ENCODE measurements at regions not wholly inside any gene's neighbourhood (a gene's known extent, or its start where the extent isn't known, plus 50 kb on each side); places are given as distances from the start of the nearest gene placed in this dataset.

- Mint-ChIP-seq H3K27me3 (ENCODE audit: low read depth) (no peaks in the 10 kb centered on the region), H3K27ac (ENCODE audit: unreplicated experiment) (no peak overlapping the region), H3K9me3 (no peaks in the 10 kb centered on the region), H3K4me3 (no peak overlapping the region), H3K36me3 (ENCODE audit: low read depth) (no peaks in the 10 kb centered on the region), H3K4me1 (peaks cover 27% of the 10 kb centered on the region)
- no peak for TF ChIP-seq CTCF (conservative IDR thresholded peaks at IDR 0.05)
- DNase-seq (ENCODE audit: low read depth, low spot score): no peak
Measured at GRCh38 chr6:97816526-97816925, 533.5 kb upstream of the MMS22L start.

- no peaks in the 10 kb centered on the region for H3K36me3 Mint-ChIP-seq (ENCODE audit: low read depth)
- no peaks in the 10 kb centered on the region for H3K27me3 Mint-ChIP-seq (ENCODE audit: low read depth)
- no peak overlapping the region for H3K4me3 Mint-ChIP-seq
- H3K27ac Mint-ChIP-seq (ENCODE audit: unreplicated experiment): peak overlapping the region; percentile 88
- no peaks in the 10 kb centered on the region for H3K9me3 Mint-ChIP-seq
- TF ChIP-seq CTCF (conservative IDR thresholded peaks at IDR 0.05): no peak
- peaks cover 20% of the 10 kb centered on the region for H3K4me1 Mint-ChIP-seq
- no peak for DNase-seq (ENCODE audit: low read depth, low spot score)
Measured at GRCh38 chr6:97819710-97820109, 536.7 kb upstream of the MMS22L start.

GRCh38 chr6:97820400-97820799 is 537.4 kb upstream of the MMS22L start:
- Mint-ChIP-seq H3K4me3 (no peak overlapping the region), H3K27me3 (ENCODE audit: low read depth) (no peaks in the 10 kb centered on the region), H3K9me3 (no peaks in the 10 kb centered on the region), H3K4me1 (peaks cover 18% of the 10 kb centered on the region), H3K27ac (ENCODE audit: unreplicated experiment) (no peak overlapping the region), H3K36me3 (ENCODE audit: low read depth) (no peaks in the 10 kb centered on the region)
- no peak for DNase-seq (ENCODE audit: low read depth, low spot score)
- no peak for TF ChIP-seq CTCF (conservative IDR thresholded peaks at IDR 0.05)

GRCh38 chr6:97822632-97823031 is 539.6 kb upstream of the MMS22L start:
- no peak for DNase-seq (ENCODE audit: low read depth, low spot score)
- no peaks in the 10 kb centered on the region for H3K9me3 Mint-ChIP-seq
- TF ChIP-seq CTCF (conservative IDR thresholded peaks at IDR 0.05): no peak
- no peak overlapping the region for H3K4me3 Mint-ChIP-seq
- no peaks in the 10 kb centered on the region for H3K27me3 Mint-ChIP-seq (ENCODE audit: low read depth)
- peaks cover 16% of the 10 kb centered on the region for H3K4me1 Mint-ChIP-seq
- no peak overlapping the region for H3K27ac Mint-ChIP-seq (ENCODE audit: unreplicated experiment)
- no peaks in the 10 kb centered on the region for H3K36me3 Mint-ChIP-seq (ENCODE audit: low read depth)

GRCh38 chr6:97841763-97842162 is 558.7 kb upstream of the MMS22L start:
- no peaks in the 10 kb centered on the region for H3K36me3 Mint-ChIP-seq (ENCODE audit: low read depth)
- H3K27me3 Mint-ChIP-seq (ENCODE audit: low read depth): no peaks in the 10 kb centered on the region
- no peak overlapping the region for H3K4me3 Mint-ChIP-seq

More at GRCh38 chr6:97841763-97842162, 558.7 kb upstream of the MMS22L start:
- TF ChIP-seq CTCF (conservative IDR thresholded peaks at IDR 0.05): no peak
- Mint-ChIP-seq H3K27ac (ENCODE audit: unreplicated experiment) (no peak overlapping the region), H3K4me1 (no peaks in the 10 kb centered on the region), H3K9me3 (peaks cover 8% of the 10 kb centered on the region)
- no peak for DNase-seq (ENCODE audit: low read depth, low spot score)
